ENCODE measurements at regions not wholly inside any gene's neighbourhood (a gene's known extent, or its start where the extent isn't known, plus 50 kb on each side); places are given as distances from the start of the nearest gene placed in this dataset.
A peak's percentile ranks its signal among the peaks of the same experiment; 100 is the strongest.

GRCh38 chr6:27616328-27617045 lies 143.6 kb upstream of the ZNF184 start:
- POLR2A ChIA-PET = interaction anchor here (0.8 to 5.0 kb wide), 27 partner anchors 11 to 469 kb away, joined by 3 to 57 read pairs (median 7); partner anchors contain the start of gene ZNF184
- TF ChIP-seq CTCF (IDR thresholded peaks at IDR 0.05; ENCODE audit: unreplicated experiment) = no peak
- DNase-seq (ENCODE audit: unreplicated experiment) = no peak
- no peaks in the 10 kb centered on the region for H3K27me3 Mint-ChIP-seq (ENCODE audit: insufficient read depth, unreplicated experiment)
- no peaks in the 10 kb centered on the region for H3K36me3 Mint-ChIP-seq (ENCODE audit: insufficient read depth, unreplicated experiment)
- no peaks in the 10 kb centered on the region for H3K9me3 Mint-ChIP-seq (ENCODE audit: unreplicated experiment)
- H3K4me3 Mint-ChIP-seq (ENCODE audit: unreplicated experiment) = peak overlapping the region; percentile 89
- CTCF ChIA-PET = interaction anchor here (0.6 to 4.0 kb wide), 7 partner anchors 8 to 1080 kb away, joined by 3 to 25 read pairs (median 11); no protein-coding TSS in a partner anchor
- H3K4me1 Mint-ChIP-seq (ENCODE audit: insufficient read depth, unreplicated experiment) = peaks cover 6% of the 10 kb centered on the region
- BruUV-seq (replicated peaks) = no TSS peak
- H3K27ac Mint-ChIP-seq (ENCODE audit: low read depth, unreplicated experiment) = peak overlapping the region; percentile 86
- intact Hi-C loops (cut with micrococcal nuclease) = loop anchor here (1.0 to 5.0 kb wide), 2 partner anchors 56 to 72 kb away; no protein-coding TSS in a partner anchor

GRCh38 chr6:27611451-27611850 lies 138.5 kb upstream of the ZNF184 start:
- Mint-ChIP-seq H3K4me3 (ENCODE audit: unreplicated experiment) (no peak overlapping the region), H3K27ac (ENCODE audit: low read depth, unreplicated experiment) (no peak overlapping the region), H3K36me3 (ENCODE audit: insufficient read depth, unreplicated experiment) (no peaks in the 10 kb centered on the region), H3K4me1 (ENCODE audit: insufficient read depth, unreplicated experiment) (peaks cover 14% of the 10 kb centered on the region), H3K9me3 (ENCODE audit: unreplicated experiment) (no peaks in the 10 kb centered on the region), H3K27me3 (ENCODE audit: insufficient read depth, unreplicated experiment) (no peaks in the 10 kb centered on the region)
- no TSS peak for BruUV-seq (replicated peaks)
- intact Hi-C loops (cut with micrococcal nuclease) = no loop called here
- no peak for DNase-seq (ENCODE audit: unreplicated experiment)
- ChIA-PET CTCF (interaction anchor here (1.1 to 5.7 kb wide), 2 partner anchors 63 to 93 kb away, joined by 4 to 50 read pairs; no protein-coding TSS in a partner anchor), POLR2A (interaction anchor here (0.6 to 1.5 kb wide), 3 partner anchors 11 to 178 kb away, joined by 3 to 4 read pairs (median 3); no protein-coding TSS in a partner anchor)
- TF ChIP-seq CTCF (IDR thresholded peaks at IDR 0.05; ENCODE audit: unreplicated experiment) = no peak

DNA sequence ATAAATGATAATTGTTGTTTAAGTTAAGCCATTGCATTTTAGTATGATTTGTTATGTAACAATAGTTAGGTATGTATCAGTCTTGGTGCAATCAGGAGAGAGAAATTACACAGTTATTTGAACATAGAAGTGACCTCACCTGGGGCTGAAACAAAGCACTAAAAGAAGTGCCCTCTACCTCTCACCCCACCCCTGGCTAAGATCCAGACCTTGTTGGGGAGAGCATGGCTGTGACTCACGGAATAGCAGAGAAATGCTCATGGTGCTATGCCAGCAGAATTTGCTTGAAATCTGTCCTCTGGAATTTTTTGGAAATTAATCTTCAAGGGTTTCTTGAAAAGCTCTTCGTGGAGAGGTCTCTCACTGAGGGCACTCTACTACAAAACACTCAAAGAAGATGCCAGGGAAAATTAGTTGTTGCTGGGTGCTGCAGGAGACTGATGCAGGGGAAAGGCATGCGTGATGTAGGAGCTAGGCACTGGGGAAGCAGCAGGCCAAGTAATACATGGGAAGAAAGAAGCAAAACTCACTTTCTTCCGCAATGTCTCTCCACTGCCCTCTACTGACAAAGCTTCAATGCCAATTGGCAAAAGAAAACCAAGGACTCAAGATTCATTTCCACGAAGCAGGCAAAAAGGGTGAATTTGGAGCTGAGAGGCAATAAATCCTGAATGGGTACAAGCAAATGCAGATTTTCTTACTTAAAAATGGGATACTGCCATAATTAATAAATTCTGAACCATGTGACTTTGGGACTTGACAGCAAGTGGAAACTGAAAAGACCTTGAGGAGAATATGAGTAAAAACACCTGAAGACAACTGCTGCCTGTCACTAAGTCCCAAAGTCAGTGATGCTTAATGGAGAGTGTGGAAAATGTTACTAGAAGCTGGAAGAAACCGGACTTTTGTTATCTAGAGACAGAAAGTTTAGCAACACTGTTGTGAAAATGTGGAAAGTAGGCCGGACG lies 136.3 kb upstream of the ZNF184 start:
- H3K27ac Mint-ChIP-seq (ENCODE audit: low read depth, unreplicated experiment) = peak overlapping the region; percentile 83
- peaks cover 22% of the 10 kb centered on the region for H3K4me1 Mint-ChIP-seq (ENCODE audit: insufficient read depth, unreplicated experiment)
- POLR2A ChIA-PET = interaction anchor here (0.7 to 2.9 kb wide), 33 partner anchors 8 to 476 kb away, joined by 3 to 41 read pairs (median 4); partner anchors contain the start of gene ZNF184
- DNase-seq (ENCODE audit: unreplicated experiment) = peak; percentile 89
- TF ChIP-seq CTCF (IDR thresholded peaks at IDR 0.05; ENCODE audit: unreplicated experiment) = peak; percentile 77
- H3K36me3 Mint-ChIP-seq (ENCODE audit: insufficient read depth, unreplicated experiment) = peaks cover 11% of the 10 kb centered on the region
- peak overlapping the region; percentile 47 for H3K4me3 Mint-ChIP-seq (ENCODE audit: unreplicated experiment)
- H3K9me3 Mint-ChIP-seq (ENCODE audit: unreplicated experiment) = no peaks in the 10 kb centered on the region
- intact Hi-C loops (cut with micrococcal nuclease) = loop anchor here (1.0 to 10.0 kb wide), 7 partner anchors 64 to 421 kb away; partner anchors contain the start of genes POM121L2 and ZNF184
- H3K27me3 Mint-ChIP-seq (ENCODE audit: insufficient read depth, unreplicated experiment) = no peaks in the 10 kb centered on the region
- BruUV-seq (replicated peaks) = no TSS peak
- CTCF ChIA-PET = interaction anchor here (0.6 to 5.7 kb wide), 37 partner anchors 9 to 462 kb away, joined by 3 to 50 read pairs (median 4); partner anchors contain the start of gene POM121L2

All from MCF 10A (cell line).